Right lobe of liver (tissue), 6 donors: ENCODE measurements at regions not wholly inside any gene's neighbourhood (a gene's known extent, or its start where the extent isn't known, plus 50 kb on each side); places are given as distances from the start of the nearest gene placed in this dataset.
"Not testable (repeated sequence)": the region's sequence is repeated elsewhere in the genome, so short reads cannot be mapped to it uniquely, and the experiment has no call there.

Source experiments
- ATAC-seq, 4 donors: fragments of 200-7000 bp; cut with Tn5 transposase; one replicate each; pipeline ENCODE4 v1.9.1; 2020; ENCODE audit warnings: mild to moderate bottlenecking in 4 of 4, moderate library complexity in 4 of 4
- DNase-seq, 3 donors: peaks; one replicate each; pipeline ENCODE4 v3.0.0-alpha.2; 2020
- H3K27ac ChIP-seq, 3 donors: fragments of 200-600 bp; one replicate each; pipeline ENCODE4 v1.8.0; 2022
- H3K27me3 ChIP-seq, 2 donors: fragments of 200-600 bp; one replicate each; pipeline ENCODE4 v1.8.0; 2022
- H3K36me3 ChIP-seq, 4 donors: fragments of 200-600 bp; sonication (generic) in 1 of 4; one replicate each; pipeline versions ENCODE4 v1.5.1 to v1.8.0; 2017 to 2022; ENCODE audit warnings: control low read depth in 1 of 4
- H3K4me1 ChIP-seq, 4 donors: fragments of 200-600 bp; sonication (generic) in 1 of 4; one replicate each; pipeline versions ENCODE4 v1.5.1 to v1.8.0; 2017 to 2022; ENCODE audit warnings: control low read depth in 1 of 4
- H3K4me3 ChIP-seq, 3 donors: fragments of 200-600 bp; one replicate each; pipeline ENCODE4 v1.8.0; 2022
- H3K9me3 ChIP-seq, 4 donors: fragments of 200-600 bp; sonication (generic) in 1 of 4; one replicate each; pipeline versions ENCODE4 v1.5.1 to v1.8.0; 2017 to 2022; ENCODE audit warnings: control low read depth in 1 of 4
- CTCF ChIP-seq, 4 donors: fragments of 200-600 bp in 3 of 4; fragments of 450-650 bp in 1 of 4; IDR thresholded peaks; one replicate each; pipeline versions ENCODE4 v1.5.1 to v1.8.0; 2016 to 2022; ENCODE audit warnings: antibody characterized with exemption in 4 of 4, mild to moderate bottlenecking in 2 of 4
- POLR2A ChIP-seq: fragments of 450-650 bp; IDR thresholded peaks from one replicate; pipeline ENCODE4 v1.6.1; 2017; ENCODE audit warnings: antibody characterized with exemption, mild to moderate bottlenecking
- WGBS: methylation state at CpG from one replicate; pipeline ENCODE4 v1.1.6; 2018; ENCODE audit warnings: low coverage, low lambda C conversion rate; ENCODE audit not compliant: insufficient coverage; ENCODE audit errors: missing lambda C conversion rate; 5-methylcytosine and 5-hydroxymethylcytosine counted together
- intact Hi-C, 2 donors: fragments of 100-400 bp; cut with DNase I; formaldehyde crosslinking; loops; one replicate each; pipeline versions ENCODE4 v1.11.2 to v1.14.1; 2022
- donor health status: DM: no; HTN: yes; CAD: no.
- donor health status: DM: no; HTN: no; CAD: no.
- donor health status: DM: no; HTN: no; CAD: no.
- donor health status: DM: no; HTN: yes; CAD: no.
- donor health status: DM: no; HTN: yes; CAD: no.

- Histone ChIP-seq H3K9me3 (no peaks in the 10 kb centered on the region), H3K27ac (no peak overlapping the region), H3K27me3 (no peaks in the 10 kb centered on the region), H3K4me3 (no peak overlapping the region), H3K4me1 (no peaks in the 10 kb centered on the region), H3K36me3 (no peaks in the 10 kb centered on the region)
- intact Hi-C loops: no loop called here
- DNase-seq: no peak
- no peak for ATAC-seq
- WGBS: 59% methylated on average over 3 of the region's 3 CpGs
- TF ChIP-seq CTCF (IDR thresholded peaks at IDR 0.05) (no peak), POLR2A (no peak)
Measured at GRCh38 chr1:198950036-198950435, 311.2 kb downstream of the PTPRC start.

GRCh38 chr1:198955085-198955484 lies 316.2 kb downstream of the PTPRC start:
- DNase-seq (no peak), ATAC-seq (no peak)
- Histone ChIP-seq H3K36me3 (no peaks in the 10 kb centered on the region), H3K4me1 (no peaks in the 10 kb centered on the region), H3K4me3 (no peak overlapping the region), H3K27ac (no peak overlapping the region), H3K9me3 (no peaks in the 10 kb centered on the region), H3K27me3 (no peaks in the 10 kb centered on the region)
- no peak for TF ChIP-seq POLR2A
- TF ChIP-seq CTCF (IDR thresholded peaks at IDR 0.05): no peak
- intact Hi-C loops: no loop called here

GRCh38 chr1:198957044-198957443 lies 318.2 kb downstream of the PTPRC start:
- ATAC-seq: no peak
- DNase-seq: no peak
- TF ChIP-seq POLR2A (no peak), CTCF (IDR thresholded peaks at IDR 0.05) (no peak)
- Histone ChIP-seq H3K27me3 (no peaks in the 10 kb centered on the region), H3K4me3 (no peak overlapping the region), H3K9me3 (no peaks in the 10 kb centered on the region), H3K4me1 (no peaks in the 10 kb centered on the region), H3K36me3 (no peaks in the 10 kb centered on the region), H3K27ac (no peak overlapping the region)
- intact Hi-C loops: no loop called here
- WGBS: 62% methylated on average over 1 of the region's 1 CpG

GRCh38 chr1:198959032-198959431 lies 320.2 kb downstream of the PTPRC start:
- no peaks in the 10 kb centered on the region for H3K9me3 ChIP-seq
- H3K27ac ChIP-seq: no peak overlapping the region
- H3K27me3 ChIP-seq: no peaks in the 10 kb centered on the region
- TF ChIP-seq CTCF (IDR thresholded peaks at IDR 0.05) (no peak), POLR2A (no peak)
- ATAC-seq (no peak), DNase-seq (no peak)
- no peaks in the 10 kb centered on the region for H3K4me1 ChIP-seq
- WGBS: 91% methylated on average over 3 of the region's 3 CpGs
- no peaks in the 10 kb centered on the region for H3K36me3 ChIP-seq
- H3K4me3 ChIP-seq: no peak overlapping the region
- intact Hi-C loops: no loop called here

GRCh38 chr1:198959676-198960075 lies 320.8 kb downstream of the PTPRC start:
- H3K27me3 ChIP-seq: no peaks in the 10 kb centered on the region
- TF ChIP-seq POLR2A (no peak), CTCF (IDR thresholded peaks at IDR 0.05) (no peak)
- intact Hi-C loops: no loop called here
- no peaks in the 10 kb centered on the region for H3K4me1 ChIP-seq
- ATAC-seq (no peak), DNase-seq (no peak)
- no peak overlapping the region for H3K27ac ChIP-seq
- H3K4me3 ChIP-seq: no peak overlapping the region
- H3K9me3 ChIP-seq: no peaks in the 10 kb centered on the region
- H3K36me3 ChIP-seq: no peaks in the 10 kb centered on the region
- WGBS: 49% methylated on average over 2 of the region's 2 CpGs

GRCh38 chr1:198963796-198964195 lies 325.0 kb downstream of the PTPRC start:
- H3K27me3 ChIP-seq, DNase-seq, H3K4me1 ChIP-seq, ATAC-seq, H3K36me3 ChIP-seq, intact Hi-C loops, H3K4me3 ChIP-seq, H3K9me3 ChIP-seq, H3K27ac ChIP-seq: not testable (repeated sequence)
